GM19043 (cell line): ENCODE measurements at regions not wholly inside any gene's neighbourhood (a gene's known extent, or its start where the extent isn't known, plus 50 kb on each side); places are given as distances from the start of the nearest gene placed in this dataset.

Source experiments
- ATAC-seq: cut with Tn5 transposase; IDR thresholded peaks from one replicate; pipeline ENCODE4 v1.9.1; 2021; ENCODE audit warnings: low read depth; ENCODE audit not compliant: unreplicated experiment

DNA sequence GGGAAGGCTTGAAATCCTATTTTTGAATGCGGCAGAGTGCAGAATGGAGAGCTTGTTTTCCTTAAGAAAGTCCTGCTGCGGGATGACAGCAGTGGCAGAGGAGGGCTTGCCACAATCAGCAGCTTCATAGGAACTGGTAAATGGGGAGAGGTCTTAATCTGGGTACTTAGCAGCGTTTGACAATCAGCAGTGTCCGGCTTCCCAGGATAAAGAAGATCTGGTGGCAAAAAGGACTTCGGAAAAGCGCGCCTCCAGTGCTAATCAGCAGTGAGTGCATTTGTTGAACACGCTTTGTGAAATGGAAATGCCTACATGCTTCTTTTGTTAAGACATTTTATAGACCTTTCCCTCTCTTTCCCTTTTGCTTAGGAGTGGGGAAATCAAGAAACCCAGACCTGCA, 735.7 kb downstream of the QKI start:
- no peak for ATAC-seq

DNA sequence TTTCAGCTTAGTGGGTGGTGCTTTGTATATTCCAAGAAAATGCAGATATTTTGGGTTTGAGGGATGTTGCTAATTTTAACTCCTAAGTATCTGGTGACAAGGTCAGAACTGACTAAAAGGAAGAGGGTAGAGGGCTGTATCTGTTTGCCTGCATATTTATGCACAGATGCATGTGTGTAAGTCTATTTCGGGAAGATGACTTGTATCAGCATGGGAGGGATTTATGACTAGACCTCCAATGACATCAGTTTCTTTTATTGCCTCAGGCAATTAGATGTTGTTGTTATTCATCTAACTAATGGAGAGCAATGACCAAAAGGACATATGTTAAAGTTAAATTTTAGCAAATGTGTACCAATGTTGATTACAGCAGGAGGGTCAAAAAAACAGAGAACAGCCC, 734.3 kb downstream of the QKI start:
- no peak for ATAC-seq

DNA sequence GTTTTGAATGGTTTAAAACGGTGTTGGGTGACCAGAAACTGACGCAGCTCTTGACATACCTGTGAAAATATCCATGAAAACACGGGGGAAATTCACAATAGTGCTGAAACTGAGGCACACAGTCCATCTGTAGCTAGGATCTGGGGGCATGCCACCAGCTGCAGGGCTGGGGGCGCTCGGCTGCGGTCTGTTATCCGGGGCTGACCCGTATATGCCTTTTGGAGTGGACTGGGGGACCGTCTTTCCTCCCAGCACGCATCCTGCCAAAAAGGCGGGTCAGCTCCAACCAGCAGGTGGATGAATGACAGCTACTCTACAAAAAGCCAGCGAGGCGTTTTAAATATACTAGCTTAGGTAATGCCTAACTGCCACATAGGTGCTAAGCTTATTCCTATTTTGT, 729.8 kb downstream of the QKI start:
- ATAC-seq: no peak

DNA sequence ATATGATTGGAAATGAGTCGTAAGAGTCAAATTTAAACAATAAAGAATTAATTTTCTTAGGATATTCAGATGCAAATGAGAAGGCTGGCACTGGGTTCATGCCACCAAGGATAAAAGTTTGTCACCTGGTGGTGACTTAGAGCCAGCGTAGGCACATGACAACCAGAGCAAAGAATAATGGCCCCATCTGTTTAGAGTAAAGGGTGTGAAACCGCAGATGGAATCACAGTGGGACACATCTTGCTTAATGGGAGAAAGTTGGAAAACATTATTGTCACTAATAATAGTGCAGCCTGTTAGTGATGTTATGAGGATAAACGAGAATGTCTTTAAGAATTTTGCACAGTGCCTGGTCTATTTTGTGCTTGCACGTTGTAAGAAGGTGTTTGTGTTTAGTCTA, 727.8 kb downstream of the QKI start:
- ATAC-seq: no peak

DNA sequence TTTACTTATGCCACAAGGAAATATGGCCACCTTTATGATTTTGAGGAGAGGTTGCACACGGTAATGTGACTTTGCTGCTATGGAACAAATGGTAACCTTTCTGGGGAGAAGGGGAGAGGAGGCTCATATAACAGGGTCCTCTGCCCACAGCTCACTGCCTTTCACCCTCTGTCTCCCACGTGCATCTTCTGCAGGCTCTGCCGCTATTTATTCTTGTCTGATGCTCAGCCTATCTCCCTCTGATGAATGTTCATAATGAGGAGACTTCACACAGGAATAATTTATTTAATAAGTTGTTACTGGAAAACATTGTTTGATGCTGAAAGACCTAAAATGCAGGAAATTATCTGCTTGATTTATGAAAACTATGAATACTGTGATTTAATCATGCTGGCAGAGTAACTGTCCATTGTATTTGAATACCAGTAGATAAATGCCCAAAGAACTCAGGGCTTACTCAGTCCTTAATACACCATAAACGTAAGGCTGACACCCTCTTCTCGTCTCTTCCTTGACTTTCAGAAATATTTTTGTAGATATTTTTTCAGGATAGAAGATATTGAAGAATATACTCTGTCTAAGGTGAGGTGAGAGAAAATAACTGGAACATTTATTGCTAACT, 721.1 kb downstream of the QKI start:
- no peak for ATAC-seq

DNA sequence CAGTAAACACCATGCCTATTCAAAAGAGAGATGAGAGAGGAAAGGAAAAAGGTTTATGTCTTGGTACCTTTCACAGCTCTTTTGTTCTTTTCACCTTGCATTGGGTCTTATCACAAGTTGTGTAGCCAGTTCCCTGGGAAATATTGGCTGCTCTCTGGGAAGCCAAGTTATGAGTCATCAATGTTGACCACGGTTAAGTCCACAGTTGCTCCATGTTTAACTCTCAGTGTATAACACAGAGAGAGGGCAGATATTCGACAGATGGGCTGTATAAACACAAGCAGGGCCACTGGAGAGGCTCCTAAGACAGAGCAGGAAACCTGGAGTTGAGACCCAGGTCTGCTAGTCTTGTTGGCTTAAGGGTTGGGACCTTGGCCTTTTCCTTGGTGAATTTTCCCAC, 718.6 kb downstream of the QKI start:
- no peak for ATAC-seq

DNA sequence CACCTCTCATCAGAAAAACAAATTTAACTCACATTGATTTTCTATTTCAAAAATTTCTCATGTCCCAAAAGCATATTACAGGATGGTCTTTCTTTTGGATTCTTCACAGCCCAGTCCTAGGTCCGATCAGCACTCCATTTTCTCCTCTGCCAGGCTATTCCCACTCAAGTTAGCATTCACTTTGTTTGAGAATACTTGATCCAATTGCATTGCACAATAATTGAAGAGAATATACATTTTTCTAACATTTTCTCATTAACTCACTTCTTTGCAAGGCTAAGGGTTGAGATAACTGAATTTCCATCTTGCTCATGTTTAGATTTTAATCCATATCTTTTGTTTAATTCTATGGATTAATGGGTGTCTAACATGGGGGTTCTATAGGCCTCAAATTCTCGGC, 716.1 kb downstream of the QKI start:
- no peak for ATAC-seq

DNA sequence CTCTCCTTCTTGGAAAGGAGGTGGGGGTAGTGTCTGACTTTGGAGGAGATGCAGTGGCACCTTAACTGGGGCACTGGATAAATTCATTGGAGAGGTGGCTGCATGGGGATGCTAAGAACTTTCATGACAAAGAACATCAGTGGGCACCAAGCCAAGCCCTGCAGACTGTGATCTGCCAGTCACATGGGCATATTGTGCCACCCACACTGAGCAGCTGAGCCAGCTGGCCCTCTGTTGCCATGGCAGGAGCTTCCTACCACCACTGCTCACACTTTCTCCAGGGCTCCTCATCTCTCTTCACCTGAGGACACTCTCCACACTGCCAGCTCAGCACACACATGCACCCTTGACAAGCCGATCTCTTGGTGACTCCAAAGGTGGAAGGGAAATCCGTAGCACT, 715.6 kb downstream of the QKI start:
- no peak for ATAC-seq

DNA sequence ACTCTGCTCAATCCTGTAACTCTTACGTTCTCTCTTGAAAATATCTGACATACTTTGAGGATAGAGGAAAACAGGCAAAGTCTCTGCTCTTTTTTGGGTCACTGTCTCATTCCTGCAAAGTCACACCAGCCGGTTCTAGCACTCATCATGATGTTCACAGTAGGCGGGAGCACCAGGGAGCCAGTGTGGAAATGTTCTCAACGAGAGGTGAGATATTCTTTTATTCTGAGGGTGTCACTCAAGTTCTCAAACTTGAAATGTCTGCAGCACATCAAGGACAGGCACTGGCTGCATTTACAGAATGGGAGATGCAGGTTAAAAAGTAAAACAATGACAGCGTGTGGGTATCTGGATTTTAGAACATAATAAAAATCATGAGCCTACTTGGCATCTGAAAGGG, 714.7 kb downstream of the QKI start:
- no peak for ATAC-seq

DNA sequence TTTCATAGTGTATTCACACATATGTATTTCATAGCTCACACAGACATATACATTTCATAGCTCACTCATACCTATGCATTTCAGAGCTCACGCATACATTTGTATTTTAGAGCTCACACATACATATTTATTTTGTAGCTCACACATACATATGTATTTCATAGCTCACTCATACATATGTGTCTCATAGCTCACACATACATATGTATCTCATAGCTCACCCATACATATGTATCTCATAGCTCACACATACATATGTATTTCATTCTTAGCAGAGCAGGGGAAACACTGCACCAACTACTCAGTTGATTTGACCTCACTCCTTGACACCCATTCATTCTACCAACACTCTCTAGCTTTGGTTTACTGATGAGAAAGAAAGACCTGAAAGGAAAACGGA, 713.6 kb downstream of the QKI start:
- ATAC-seq: no peak

DNA sequence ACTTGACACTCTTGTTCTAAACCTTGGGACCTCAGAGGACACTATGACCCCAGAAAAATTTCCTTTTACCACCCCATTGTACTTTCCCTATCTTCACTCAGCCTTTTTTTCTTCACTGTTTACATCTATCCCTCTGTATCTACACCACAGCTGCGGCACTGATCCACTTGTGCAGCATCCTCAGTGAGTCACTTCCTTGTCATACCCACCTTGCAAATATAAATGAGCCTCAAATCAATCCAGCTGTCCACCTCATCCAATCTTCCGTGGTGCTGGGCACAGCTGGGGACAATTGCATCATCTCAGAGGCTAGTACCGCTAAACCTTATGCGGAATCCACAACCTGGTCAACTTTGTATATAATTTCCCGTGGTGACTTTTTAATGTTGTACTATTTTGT, 710.5 kb downstream of the QKI start:
- no peak for ATAC-seq

DNA sequence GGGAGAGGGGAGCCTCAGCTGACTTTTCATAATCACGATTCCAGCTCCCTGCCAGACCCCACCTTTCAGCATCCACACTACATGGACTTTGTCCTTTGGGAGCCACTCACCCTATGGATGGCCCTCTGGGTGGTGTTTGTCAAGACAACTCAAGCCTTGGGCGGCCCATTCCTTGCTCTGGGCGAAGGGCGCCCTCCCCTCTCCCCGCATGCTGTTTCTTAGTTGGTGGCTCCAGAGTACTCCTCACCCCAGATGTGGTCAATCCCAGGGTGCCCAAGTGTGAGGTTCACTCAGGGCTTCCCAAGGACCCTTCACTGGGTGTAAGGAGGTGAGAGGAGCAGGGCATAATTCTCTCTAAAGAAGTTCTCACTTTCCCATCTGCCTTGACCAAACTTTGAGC, 710.0 kb downstream of the QKI start:
- no peak for ATAC-seq

DNA sequence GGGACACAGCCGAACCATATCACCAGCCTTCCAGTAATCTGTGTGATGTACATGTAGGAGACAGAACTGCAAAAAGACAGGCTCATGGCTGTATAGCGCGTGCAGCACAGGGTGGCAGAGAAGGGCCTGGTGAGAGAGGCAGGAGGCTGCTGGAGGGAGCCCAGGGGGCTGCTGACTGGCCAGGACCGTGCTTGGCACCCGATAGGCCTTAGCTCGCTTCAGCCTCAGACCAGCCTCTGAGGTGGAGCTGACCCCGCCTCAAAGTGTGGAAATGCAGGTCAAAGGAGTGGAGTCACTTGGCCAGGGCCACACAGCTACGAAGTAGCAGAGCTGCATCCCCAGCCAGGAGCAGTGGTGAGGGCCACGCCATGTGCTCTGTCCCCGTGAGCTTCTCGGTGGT, 707.6 kb downstream of the QKI start:
- ATAC-seq: no peak

DNA sequence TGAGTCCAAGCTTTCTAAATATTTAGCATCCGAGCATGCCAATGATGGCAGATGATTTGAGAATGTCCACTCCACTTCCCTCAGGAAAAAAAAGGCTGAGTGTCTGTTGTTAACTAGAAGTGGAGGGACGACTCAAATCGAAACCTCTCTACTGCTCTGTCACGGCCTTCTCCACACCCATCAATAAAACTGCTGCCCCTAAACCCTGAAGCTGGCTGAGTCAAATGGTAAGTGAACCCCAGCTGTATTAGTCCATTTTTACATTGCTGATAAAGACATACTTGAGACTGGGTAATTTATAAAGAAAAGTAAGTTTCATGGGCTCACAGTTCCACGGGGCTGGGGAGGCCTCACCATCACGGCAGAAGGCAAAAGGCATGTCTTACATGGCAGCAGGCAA, 707.0 kb downstream of the QKI start:
- ATAC-seq: no peak

DNA sequence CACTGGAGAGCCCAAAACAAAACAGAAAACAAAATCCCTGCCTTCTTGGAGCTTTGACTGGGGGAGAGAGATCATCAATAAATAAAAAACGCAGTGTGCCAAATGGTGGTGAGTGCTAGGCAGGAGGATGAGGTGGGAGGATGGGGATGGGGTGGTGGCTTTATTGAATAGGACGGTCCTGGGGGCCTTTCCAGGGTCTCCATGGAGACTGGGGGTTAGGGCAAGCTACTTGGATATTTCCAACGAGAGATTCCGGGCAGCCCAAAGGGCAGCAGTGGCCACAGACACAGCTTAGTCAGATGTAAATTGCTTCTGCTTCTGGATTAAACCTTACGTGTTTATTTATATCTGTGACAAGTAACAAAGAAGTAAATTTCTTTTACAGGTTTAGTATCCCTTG, 700.1 kb downstream of the QKI start:
- no peak for ATAC-seq

DNA sequence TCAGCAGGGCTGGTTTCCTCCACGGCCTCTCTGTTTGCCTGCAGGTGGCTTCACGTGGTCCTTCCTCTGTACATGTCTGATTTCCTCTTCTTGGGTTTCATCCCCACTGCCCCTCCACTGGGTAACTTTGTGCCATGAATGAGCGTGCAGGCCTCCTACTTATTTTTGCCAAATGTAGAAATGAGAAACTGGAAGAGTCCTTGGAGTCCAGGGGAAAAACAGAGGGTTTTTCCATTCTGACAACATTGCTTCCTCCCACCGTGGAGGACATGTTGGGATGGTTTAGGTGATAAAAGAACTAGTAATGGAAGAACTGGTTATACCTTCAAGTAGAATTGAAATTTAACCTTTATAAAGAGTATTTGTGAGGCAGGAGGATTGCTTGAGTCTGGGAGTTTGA, 699.5 kb downstream of the QKI start:
- ATAC-seq: no peak

DNA sequence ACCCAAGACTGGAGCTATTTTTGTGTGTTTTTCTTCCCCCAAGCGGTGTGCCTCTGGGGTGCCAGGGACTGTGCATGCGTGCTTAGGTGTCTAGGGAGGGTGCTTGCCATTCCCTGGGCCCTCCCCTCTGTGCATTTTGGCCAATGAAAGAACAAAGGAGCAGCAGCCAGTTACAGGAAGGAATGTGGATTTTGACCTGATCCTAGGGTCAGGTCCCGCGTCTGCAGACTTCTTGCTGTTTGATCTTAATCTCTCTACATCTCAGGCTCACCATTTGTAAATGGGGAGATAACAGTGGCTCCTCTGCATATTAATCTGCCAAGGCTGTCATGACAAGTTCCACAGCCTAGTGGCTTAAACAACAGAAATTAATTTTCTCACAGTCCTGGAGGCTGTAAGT, 699.1 kb downstream of the QKI start:
- ATAC-seq: no peak

DNA sequence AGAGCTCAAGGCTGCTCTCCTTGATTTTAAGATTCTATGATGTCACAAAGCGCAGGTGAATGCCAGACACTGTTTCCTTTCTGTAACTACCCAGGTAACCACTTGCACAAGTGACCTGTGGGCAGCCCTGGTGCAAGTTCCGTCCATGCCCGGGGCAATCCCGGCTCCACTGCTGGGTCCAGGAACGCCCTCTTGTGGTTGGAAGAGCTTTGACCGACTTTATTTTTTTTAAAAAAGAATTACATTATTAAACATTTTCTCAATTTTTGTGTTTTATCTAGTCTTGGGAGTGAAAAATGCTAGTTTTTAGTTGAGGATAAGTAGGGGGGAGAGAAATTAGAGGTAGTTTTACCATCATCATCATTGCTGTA, 695.2 kb downstream of the QKI start:
- no peak for ATAC-seq

DNA sequence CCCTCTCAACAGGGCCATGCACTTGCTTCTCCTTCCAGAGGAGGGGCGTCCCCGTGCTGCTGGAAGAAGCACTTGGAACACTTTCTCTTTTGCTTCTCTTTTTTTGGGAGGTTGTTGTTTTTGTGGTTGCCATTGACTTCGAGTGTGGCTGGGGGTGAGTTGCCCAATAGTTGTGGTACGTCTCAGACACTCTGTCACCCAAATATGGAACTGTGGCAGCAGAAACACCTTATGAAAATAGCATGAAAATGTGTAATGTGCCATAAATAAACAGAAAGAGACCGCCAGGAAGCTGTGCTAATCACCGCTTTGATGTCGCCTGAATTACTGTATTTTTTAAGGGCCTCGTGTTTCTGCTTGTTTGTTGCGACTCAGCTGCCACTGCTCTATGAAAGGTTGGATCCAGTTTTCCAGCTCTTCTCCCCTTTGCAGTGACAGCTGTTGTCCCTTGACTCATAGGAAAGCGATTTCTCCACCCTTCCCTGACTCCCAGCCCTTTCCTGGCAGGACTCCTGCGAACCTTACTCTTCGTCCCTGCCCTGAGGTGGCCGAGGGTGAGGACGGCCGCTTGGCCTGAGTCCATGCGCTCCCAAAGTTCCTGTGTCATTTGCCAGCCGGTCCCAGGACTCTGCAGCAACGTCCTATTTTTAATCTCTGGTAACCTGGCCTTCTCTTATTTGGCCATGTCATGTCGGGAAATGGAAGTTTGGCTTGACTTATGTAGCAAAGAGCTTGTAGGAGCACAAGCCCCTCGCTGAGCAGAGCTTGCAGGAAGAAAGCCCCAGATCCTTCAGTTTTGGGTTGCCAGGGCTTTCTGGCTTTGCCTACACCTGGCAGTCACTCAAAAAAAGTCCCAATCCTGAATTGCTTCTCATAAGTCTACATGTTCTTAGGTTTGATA, 694.6 kb downstream of the QKI start:
- no peak for ATAC-seq

DNA sequence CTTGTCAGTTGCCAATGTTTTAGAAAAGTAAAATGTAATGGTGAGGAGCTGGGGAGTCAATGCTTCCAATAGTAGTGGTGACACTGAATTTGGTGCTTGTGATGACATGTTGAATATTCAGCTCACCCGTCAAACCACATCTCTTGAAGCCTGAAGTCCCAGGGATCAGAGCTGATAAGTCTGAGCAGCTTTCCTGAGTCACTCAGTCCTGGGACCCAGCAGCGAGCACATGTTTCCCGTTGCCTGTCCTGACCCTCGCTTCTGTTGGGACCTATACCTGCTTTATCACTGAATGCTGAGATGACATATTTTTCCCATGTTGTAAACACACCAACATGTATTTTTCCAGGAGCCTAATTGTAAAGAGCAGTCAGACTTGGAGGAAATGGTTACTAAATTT, 693.6 kb downstream of the QKI start:
- no peak for ATAC-seq

DNA sequence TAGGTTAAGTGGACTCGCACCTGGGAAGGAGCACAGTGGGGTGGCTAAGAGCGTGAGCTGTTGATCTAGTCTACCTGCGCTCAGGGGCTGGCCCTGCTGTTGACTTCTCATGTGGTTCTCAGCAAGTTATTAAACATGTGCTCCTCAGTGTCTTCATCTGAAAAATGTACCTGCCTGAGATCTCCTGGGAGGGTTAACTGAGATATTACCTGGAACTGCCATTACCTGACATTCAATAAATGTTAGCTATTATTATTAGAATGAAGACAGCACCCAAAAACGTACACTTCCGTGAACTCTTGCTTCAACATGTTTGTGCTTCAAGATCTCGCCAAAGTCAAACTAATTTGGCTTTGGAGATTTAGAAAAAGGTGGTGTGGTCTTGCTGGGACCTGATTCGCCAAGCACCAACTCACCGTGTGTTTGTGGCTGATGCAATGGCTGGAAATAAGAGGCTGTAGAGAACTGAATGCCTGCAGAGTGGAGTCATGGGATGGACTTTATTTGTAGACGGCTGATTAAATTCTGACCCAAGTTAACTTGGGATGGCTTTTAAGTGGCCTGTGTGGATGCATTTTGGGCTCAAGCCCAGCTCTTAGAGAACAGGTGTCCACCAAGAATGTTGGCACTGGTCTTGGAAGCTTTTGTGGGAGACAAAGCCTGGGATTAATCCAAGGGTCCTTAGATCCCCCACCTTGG, 692.9 kb downstream of the QKI start:
- ATAC-seq: no peak

DNA sequence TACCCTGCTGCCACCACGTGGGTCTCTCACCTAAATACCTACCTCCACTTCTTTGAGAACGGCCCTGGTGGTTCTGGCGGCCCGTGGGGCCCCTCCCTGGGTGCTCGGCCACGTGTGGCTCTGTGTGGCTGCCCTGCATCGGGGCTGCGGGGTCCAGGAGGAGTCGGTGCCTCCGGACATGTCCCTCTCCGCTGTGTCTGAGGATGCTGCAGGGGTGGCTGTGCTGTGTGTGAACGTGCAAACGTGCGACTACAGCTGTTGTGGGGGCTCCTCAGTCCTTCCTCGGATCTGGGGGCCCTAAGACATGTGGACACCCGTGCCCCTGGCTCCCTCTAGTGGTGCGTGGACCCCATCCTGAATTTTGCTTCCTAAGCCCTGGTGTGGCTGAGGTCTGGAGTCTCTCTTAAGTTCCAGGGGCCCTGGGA, 691.8 kb downstream of the QKI start:
- ATAC-seq: no peak
